Fibroblast of lung (primary cell): ENCODE measurements at regions not wholly inside any gene's neighbourhood (a gene's known extent, or its start where the extent isn't known, plus 50 kb on each side); places are given as distances from the start of the nearest gene placed in this dataset.

ENCODE experiments used
- DNase-seq, 2 donors: peaks; one replicate each; pipeline versions ENCODE4 v3.0.0 to v3.0.0-alpha.2; 2010; ENCODE audit warnings: low read depth in 2 of 2
- H2AFZ ChIP-seq: 2 replicates; pipeline ENCODE4 v1.5.1; 2012; ENCODE audit warnings: low read length, control low read depth, inconsistent platforms
- H3K27ac ChIP-seq: 2 replicates; pipeline ENCODE4 v1.5.1; 2011; ENCODE audit warnings: low read length, control low read depth; ENCODE audit not compliant: insufficient read depth
- H3K27me3 ChIP-seq: 2 replicates; pipeline ENCODE4 v1.5.1; 2011; ENCODE audit warnings: mild to moderate bottlenecking, low read length; ENCODE audit not compliant: control insufficient read depth, insufficient read depth
- H3K36me3 ChIP-seq: 2 replicates; pipeline ENCODE4 v1.5.1; 2011; ENCODE audit warnings: low read length; ENCODE audit not compliant: control insufficient read depth, insufficient read depth
- H3K4me1 ChIP-seq: 2 replicates; pipeline ENCODE4 v1.5.1; 2011; ENCODE audit warnings: low read length; ENCODE audit not compliant: control insufficient read depth, insufficient read depth; ENCODE audit errors: extremely low read depth
- H3K4me2 ChIP-seq: 2 replicates; pipeline ENCODE4 v1.5.1; 2011; ENCODE audit warnings: low read length, control low read depth; ENCODE audit not compliant: insufficient read depth; ENCODE audit errors: extremely low read depth
- H3K4me3 ChIP-seq, 4 experiments: fragments of 200-600 bp in 1 of 4; sonication (generic) in 1 of 4; replicated peaks in 1 of 4; 2 replicates each; pipeline ENCODE4 v1.5.1; 2011 to 2016; ENCODE audit warnings: low read length in 4 of 4, low read depth in 3 of 4, mild to moderate bottlenecking in 3 of 4, control low read depth in 2 of 4, inconsistent platforms in 1 of 4, mixed read lengths in 1 of 4; ENCODE audit not compliant: insufficient read depth in 1 of 4; ENCODE audit errors: control extremely low read depth in 1 of 4
- H3K79me2 ChIP-seq: 2 replicates; pipeline ENCODE4 v1.5.1; 2012; ENCODE audit warnings: mild to moderate bottlenecking, low read length, inconsistent platforms; ENCODE audit not compliant: control insufficient read depth, insufficient read depth
- H3K9ac ChIP-seq: 2 replicates; pipeline ENCODE4 v1.5.1; 2011; ENCODE audit warnings: mild to moderate bottlenecking, low read length, control low read depth; ENCODE audit not compliant: insufficient read depth
- H3K9me3 ChIP-seq: 2 replicates; pipeline ENCODE4 v1.5.1; 2012; ENCODE audit warnings: low read depth, low read length; ENCODE audit not compliant: control insufficient read depth, insufficient read depth
- H4K20me1 ChIP-seq: 2 replicates; pipeline ENCODE4 v1.5.1; 2011; ENCODE audit warnings: low read length; ENCODE audit not compliant: control insufficient read depth, insufficient read depth; ENCODE audit errors: extremely low read depth
- CTCF ChIP-seq, 2 donors: IDR thresholded peaks in 1 of 2; conservative IDR thresholded peaks in 1 of 2; 1 replicate in 1 of 2; 2 replicates in 1 of 2; pipeline ENCODE4 v1.5.1; 2011 to 2012; ENCODE audit warnings: low read length in 2 of 2, control low read depth in 1 of 2, inconsistent platforms in 1 of 2, low read depth in 1 of 2, mild to moderate bottlenecking in 1 of 2
- EZH2 ChIP-seq: IDR thresholded peaks from 2 replicates; pipeline ENCODE4 v1.5.1; 2012; ENCODE audit warnings: low read length, control low read depth, mild to moderate bottlenecking; ENCODE audit errors: missing control alignments

GRCh38 chrX:40887476-40887875, 152.1 kb upstream of the MED14 start:
- DNase-seq: peak in 1 of 2 donors; percentile 10
- Histone ChIP-seq H3K4me3 (no peak overlapping the region), H3K27ac (no peak overlapping the region), H3K27me3 (no peaks in the 10 kb centered on the region), H3K4me2 (no peak overlapping the region), H3K79me2 (no peaks in the 10 kb centered on the region), H3K9ac (no peak overlapping the region), H2AFZ (no peak overlapping the region), H4K20me1 (no peaks in the 10 kb centered on the region), H3K9me3 (no peaks in the 10 kb centered on the region), H3K4me1 (no peaks in the 10 kb centered on the region), H3K36me3 (no peaks in the 10 kb centered on the region)
- no peak for TF ChIP-seq EZH2
- TF ChIP-seq CTCF (conservative IDR thresholded peaks at IDR 0.05 in 1 of 2, IDR thresholded peaks at IDR 0.05 in 1 of 2; ENCODE audit: low read depth in 1 of 2, low read length in 2 of 2): no peak

GRCh38 chrX:40891798-40892197, 156.5 kb upstream of the MED14 start:
- H3K9me3 ChIP-seq: no peaks in the 10 kb centered on the region
- DNase-seq: no peak

GRCh38 chrX:40893251-40893910, 158.0 kb upstream of the MED14 start:
- H3K27ac ChIP-seq: no peak overlapping the region
- TF ChIP-seq CTCF (conservative IDR thresholded peaks at IDR 0.05 in 1 of 2, IDR thresholded peaks at IDR 0.05 in 1 of 2; ENCODE audit: low read depth in 1 of 2, low read length in 2 of 2) (no peak), EZH2 (no peak)
- H3K9ac ChIP-seq: no peak overlapping the region
- no peaks in the 10 kb centered on the region for H4K20me1 ChIP-seq
- no peaks in the 10 kb centered on the region for H3K36me3 ChIP-seq
- no peaks in the 10 kb centered on the region for H3K4me1 ChIP-seq
- H3K9me3 ChIP-seq: no peaks in the 10 kb centered on the region
- no peak overlapping the region for H3K4me2 ChIP-seq
- H3K79me2 ChIP-seq: no peaks in the 10 kb centered on the region
- no peak overlapping the region for H3K4me3 ChIP-seq
- peak in 1 of 2 donors; percentile 24 for DNase-seq
- H2AFZ ChIP-seq: no peak overlapping the region
- no peaks in the 10 kb centered on the region for H3K27me3 ChIP-seq

More at GRCh38 chrX:40891798-40892197, 156.5 kb upstream of the MED14 start:
- Histone ChIP-seq H3K9ac (no peak overlapping the region), H3K79me2 (no peaks in the 10 kb centered on the region), H3K4me2 (no peak overlapping the region), H3K36me3 (no peaks in the 10 kb centered on the region), H3K27me3 (no peaks in the 10 kb centered on the region), H3K4me3 (no peak overlapping the region), H4K20me1 (no peaks in the 10 kb centered on the region), H2AFZ (no peak overlapping the region), H3K4me1 (no peaks in the 10 kb centered on the region), H3K27ac (no peak overlapping the region)
- no peak for TF ChIP-seq CTCF (conservative IDR thresholded peaks at IDR 0.05 in 1 of 2, IDR thresholded peaks at IDR 0.05 in 1 of 2; ENCODE audit: low read depth in 1 of 2, low read length in 2 of 2)
- TF ChIP-seq EZH2: no peak
